GM06990 (cell line): ENCODE measurements at regions not wholly inside any gene's neighbourhood (a gene's known extent, or its start where the extent isn't known, plus 50 kb on each side); places are given as distances from the start of the nearest gene placed in this dataset.

ENCODE experiments used
- DNase-seq: peaks from one replicate; pipeline ENCODE4 v3.0.0-alpha.2; 2011; ENCODE audit not compliant: insufficient read length; ENCODE audit errors: extremely low read depth
- H3K27me3 ChIP-seq: replicated peaks from 2 replicates; pipeline ENCODE4 v1.6.0; 2011; ENCODE audit warnings: low read length; ENCODE audit not compliant: control insufficient read depth, insufficient read depth
- H3K36me3 ChIP-seq: 2 replicates; pipeline ENCODE4 v1.5.1; 2011; ENCODE audit warnings: low read length; ENCODE audit not compliant: control insufficient read depth, insufficient read depth
- H3K4me3 ChIP-seq: replicated peaks from 2 replicates; pipeline ENCODE4 v1.5.1; 2011; ENCODE audit warnings: low read depth, mild to moderate bottlenecking, control low read depth, low read length
- TF ChIP-seq, protein P1 (sequence below): IDR thresholded peaks from 2 replicates; pipeline ENCODE4 v1.5.1; 2011; ENCODE audit warnings: low read length, control low read depth, mild to moderate bottlenecking, inconsistent platforms; ENCODE audit not compliant: insufficient read depth, poor library complexity, severe bottlenecking

DNA sequence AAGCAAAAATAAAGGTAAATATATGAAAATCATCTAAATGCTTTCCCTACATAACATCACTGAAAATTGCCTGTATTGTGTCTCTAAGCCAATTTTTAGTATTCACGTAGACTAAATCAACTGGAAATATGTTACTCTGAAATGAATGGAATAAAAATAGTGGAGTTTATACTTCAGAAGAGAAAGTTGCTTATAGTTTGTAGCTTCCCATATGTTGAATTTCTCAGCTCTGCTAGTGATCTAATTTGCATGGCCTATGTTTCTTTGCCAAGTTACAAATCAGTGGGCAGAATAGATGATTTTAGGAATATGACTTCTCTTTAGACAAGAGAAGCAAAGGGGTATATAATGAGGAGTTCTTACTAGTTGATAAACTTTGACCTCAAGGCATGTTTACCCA is 850.2 kb downstream of the OLFM4 start:
- Histone ChIP-seq H3K27me3 (no peaks in the 10 kb centered on the region), H3K36me3 (no peaks in the 10 kb centered on the region), H3K4me3 (no peak overlapping the region)
- TF ChIP-seq, protein P1, sequence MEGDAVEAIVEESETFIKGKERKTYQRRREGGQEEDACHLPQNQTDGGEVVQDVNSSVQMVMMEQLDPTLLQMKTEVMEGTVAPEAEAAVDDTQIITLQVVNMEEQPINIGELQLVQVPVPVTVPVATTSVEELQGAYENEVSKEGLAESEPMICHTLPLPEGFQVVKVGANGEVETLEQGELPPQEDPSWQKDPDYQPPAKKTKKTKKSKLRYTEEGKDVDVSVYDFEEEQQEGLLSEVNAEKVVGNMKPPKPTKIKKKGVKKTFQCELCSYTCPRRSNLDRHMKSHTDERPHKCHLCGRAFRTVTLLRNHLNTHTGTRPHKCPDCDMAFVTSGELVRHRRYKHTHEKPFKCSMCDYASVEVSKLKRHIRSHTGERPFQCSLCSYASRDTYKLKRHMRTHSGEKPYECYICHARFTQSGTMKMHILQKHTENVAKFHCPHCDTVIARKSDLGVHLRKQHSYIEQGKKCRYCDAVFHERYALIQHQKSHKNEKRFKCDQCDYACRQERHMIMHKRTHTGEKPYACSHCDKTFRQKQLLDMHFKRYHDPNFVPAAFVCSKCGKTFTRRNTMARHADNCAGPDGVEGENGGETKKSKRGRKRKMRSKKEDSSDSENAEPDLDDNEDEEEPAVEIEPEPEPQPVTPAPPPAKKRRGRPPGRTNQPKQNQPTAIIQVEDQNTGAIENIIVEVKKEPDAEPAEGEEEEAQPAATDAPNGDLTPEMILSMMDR: no peak
- no peak for DNase-seq

DNA sequence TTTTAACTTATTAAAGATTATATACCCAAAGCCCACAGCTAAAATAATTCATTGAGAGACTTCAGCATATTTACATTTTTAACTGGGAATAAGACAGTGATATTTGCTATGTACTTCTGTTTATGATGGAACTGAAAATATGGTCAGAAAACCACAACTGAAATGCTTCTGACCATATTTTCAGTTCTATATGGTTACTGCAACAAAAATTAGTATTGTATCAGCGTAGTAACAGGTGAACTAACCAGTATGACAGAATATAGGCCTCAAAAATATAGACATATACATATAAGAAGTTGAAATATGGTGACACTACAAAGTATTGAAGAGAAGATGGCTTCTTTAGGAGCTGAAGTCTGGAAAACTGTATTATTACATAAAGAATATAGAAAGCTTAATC is 857.4 kb downstream of the OLFM4 start:
- Histone ChIP-seq H3K27me3 (no peaks in the 10 kb centered on the region), H3K4me3 (no peak overlapping the region), H3K36me3 (no peaks in the 10 kb centered on the region)
- no peak for DNase-seq
- TF ChIP-seq, protein P1: no peak

DNA sequence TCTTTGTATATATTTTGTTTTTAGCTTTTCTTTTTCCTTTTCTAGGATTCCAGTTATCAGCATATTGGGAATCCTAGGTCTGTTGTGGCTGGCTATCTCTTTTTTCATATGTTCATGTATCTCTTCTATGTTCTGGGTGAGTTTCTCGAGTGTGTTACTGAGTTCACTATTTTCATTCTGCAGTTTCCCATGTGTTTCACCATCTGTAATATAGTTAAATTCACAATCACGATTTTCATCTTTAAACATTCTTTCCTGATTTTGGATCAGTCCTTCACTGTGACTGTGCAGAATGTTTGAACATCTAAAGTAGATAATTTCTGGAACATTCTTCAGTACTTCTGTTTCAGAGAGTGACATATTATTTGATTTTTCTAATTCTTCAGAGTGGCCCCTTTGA is 862.1 kb downstream of the OLFM4 start:
- H3K36me3 ChIP-seq: no peaks in the 10 kb centered on the region
- no peaks in the 10 kb centered on the region for H3K27me3 ChIP-seq
- no peak for DNase-seq
- TF ChIP-seq, protein P1: no peak
- H3K4me3 ChIP-seq: no peak overlapping the region

DNA sequence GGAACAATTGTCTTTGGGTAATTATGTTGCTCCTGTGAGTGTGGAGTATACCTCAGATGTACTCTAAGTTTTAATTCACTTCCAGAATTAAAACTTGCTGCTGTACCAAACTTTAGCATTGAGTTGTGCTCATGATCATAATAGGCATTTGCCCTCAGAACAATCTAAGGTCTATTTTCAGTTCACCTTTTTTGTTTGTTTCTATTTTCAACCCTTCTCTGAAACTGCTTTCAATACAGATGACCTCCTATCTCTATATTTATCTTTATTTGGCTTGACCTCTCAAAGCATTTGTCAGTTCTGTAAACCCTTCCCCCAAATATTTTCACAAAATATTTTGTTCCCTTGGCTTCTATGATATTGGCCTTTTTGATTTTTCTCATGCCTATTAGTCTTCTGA is 873.0 kb downstream of the OLFM4 start:
- no peaks in the 10 kb centered on the region for H3K36me3 ChIP-seq
- TF ChIP-seq, protein P1: no peak
- H3K27me3 ChIP-seq: no peaks in the 10 kb centered on the region
- H3K4me3 ChIP-seq: no peak overlapping the region
- DNase-seq: no peak

DNA sequence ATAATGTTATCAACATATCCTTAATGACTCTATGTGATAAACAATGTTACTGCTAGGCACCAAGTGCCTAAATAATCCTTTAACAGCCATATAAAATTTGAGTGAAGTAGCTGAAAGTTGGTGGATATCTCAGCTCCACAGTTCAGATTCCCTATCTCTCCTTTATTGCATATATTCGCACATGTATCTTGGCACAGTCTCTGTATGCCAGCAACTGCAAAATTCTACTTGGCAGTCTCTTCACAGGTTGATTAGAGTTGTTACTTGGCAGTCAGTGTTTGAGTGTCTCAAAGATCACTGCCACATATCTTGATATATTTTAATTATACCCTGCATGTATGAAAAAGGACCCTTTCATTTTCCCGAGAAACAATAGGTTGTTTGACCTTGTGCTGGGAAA is 879.3 kb downstream of the OLFM4 start:
- TF ChIP-seq, protein P1: no peak
- H3K36me3 ChIP-seq: no peaks in the 10 kb centered on the region
- no peak for DNase-seq
- no peak overlapping the region for H3K4me3 ChIP-seq
- H3K27me3 ChIP-seq: no peaks in the 10 kb centered on the region

DNA sequence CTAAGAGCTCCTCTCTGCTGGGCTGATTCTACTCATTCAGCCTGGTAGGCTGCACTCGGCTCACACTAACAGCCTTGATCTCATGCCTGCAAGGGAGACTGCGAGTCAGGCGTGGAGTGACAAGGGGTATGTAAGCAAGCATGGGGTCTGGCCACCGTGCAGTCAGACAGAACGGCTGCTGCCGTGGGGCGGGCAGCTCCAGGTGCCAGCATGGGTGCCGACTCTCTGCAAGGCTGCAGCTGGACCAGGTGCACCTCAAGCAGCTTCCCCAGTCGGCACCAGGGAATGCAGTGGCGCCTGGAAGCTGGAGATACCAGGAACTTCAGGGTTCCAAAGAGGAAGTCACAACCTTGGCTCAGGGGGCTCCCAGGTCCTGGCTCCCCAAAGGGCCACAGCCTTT is 892.3 kb downstream of the OLFM4 start:
- TF ChIP-seq, protein P1: no peak
- H3K27me3 ChIP-seq: no peaks in the 10 kb centered on the region
- H3K4me3 ChIP-seq: no peak overlapping the region
- H3K36me3 ChIP-seq: no peaks in the 10 kb centered on the region
- no peak for DNase-seq
